ENCODE measurements at regions not wholly inside any gene's neighbourhood (a gene's known extent, or its start where the extent isn't known, plus 50 kb on each side); places are given as distances from the start of the nearest gene placed in this dataset.

GRCh38 chr20:12055161-12055560 is 137.5 kb downstream of the BTBD3 start:
- TF ChIP-seq CTCF (IDR thresholded peaks at IDR 0.05) (no peak), POLR2A (IDR thresholded peaks at IDR 0.05) (no peak)

All from lower leg skin (tissue), 3 donors.